ENCODE measurements at regions not wholly inside any gene's neighbourhood (a gene's known extent, or its start where the extent isn't known, plus 50 kb on each side); places are given as distances from the start of the nearest gene placed in this dataset.

DNA sequence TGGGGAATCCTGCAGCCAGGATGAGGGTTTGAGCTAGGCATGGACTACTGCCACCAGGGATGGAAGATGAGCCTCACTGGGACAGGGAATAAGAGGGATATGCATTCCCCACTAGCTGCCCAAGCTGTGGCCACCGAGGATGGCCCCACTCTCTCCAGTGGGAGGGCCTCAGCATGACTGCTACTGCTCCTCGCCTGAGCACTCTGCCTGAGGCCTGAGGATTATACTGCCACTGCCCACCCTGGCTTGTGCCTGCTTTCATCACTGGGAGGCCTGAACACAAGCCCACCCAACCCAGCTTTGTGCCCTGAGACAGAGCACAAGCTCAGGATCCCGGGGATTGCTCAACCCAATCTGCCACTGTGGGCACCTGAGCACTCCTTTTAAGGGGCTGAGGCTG, 425.6 kb downstream of the RASEF start:
- Histone ChIP-seq H3K4me2 (no peak overlapping the region), H3K27me3 (no peaks in the 10 kb centered on the region), H4K20me1 (ENCODE audit: low read depth) (no peaks in the 10 kb centered on the region), H3F3A (ENCODE audit: low read depth) (no peaks in the 10 kb centered on the region), H2AFZ (replicated peaks) (no peak overlapping the region), H3K4me3 (no peak overlapping the region), H3K9ac (no peak overlapping the region), H3K36me3 (no peaks in the 10 kb centered on the region), H3K4me1 (no peaks in the 10 kb centered on the region), H3K27ac (no peak overlapping the region), H3K79me2 (ENCODE audit: low read depth) (no peaks in the 10 kb centered on the region), H3K9me3 (ENCODE audit: low read depth) (no peaks in the 10 kb centered on the region)
- Mint-ChIP-seq H3K36me3 (peaks cover 1% of the 10 kb centered on the region), H3K4me3 (no peak overlapping the region), H3K27me3 (ENCODE audit: insufficient read depth, low read depth) (no peaks in the 10 kb centered on the region), H3K9me3 (peaks cover 19% of the 10 kb centered on the region), H3K4me1 (no peaks in the 10 kb centered on the region), H3K27ac (no peak overlapping the region)
- no peak for TF ChIP-seq EZH2 (IDR thresholded peaks at IDR 0.05)
- TF ChIP-seq, protein P1, sequence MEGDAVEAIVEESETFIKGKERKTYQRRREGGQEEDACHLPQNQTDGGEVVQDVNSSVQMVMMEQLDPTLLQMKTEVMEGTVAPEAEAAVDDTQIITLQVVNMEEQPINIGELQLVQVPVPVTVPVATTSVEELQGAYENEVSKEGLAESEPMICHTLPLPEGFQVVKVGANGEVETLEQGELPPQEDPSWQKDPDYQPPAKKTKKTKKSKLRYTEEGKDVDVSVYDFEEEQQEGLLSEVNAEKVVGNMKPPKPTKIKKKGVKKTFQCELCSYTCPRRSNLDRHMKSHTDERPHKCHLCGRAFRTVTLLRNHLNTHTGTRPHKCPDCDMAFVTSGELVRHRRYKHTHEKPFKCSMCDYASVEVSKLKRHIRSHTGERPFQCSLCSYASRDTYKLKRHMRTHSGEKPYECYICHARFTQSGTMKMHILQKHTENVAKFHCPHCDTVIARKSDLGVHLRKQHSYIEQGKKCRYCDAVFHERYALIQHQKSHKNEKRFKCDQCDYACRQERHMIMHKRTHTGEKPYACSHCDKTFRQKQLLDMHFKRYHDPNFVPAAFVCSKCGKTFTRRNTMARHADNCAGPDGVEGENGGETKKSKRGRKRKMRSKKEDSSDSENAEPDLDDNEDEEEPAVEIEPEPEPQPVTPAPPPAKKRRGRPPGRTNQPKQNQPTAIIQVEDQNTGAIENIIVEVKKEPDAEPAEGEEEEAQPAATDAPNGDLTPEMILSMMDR (IDR thresholded peaks at IDR 0.05) = no peak
- TF ChIP-seq EZH2phosphoT487 (IDR thresholded peaks at IDR 0.05) = no peak
- no peak for DNase-seq (ENCODE audit: low spot score)

- no peak overlapping the region for H3K4me3 ChIP-seq
- peaks cover 2% of the 10 kb centered on the region for H3K9me3 Mint-ChIP-seq
- H3K9me3 ChIP-seq (ENCODE audit: low read depth) = no peaks in the 10 kb centered on the region
- TF ChIP-seq, protein P1 (IDR thresholded peaks at IDR 0.05) = no peak
- no peak for TF ChIP-seq EZH2 (IDR thresholded peaks at IDR 0.05)
- TF ChIP-seq EZH2phosphoT487 (IDR thresholded peaks at IDR 0.05) = no peak
- H3K4me1 Mint-ChIP-seq = no peaks in the 10 kb centered on the region
- peak overlapping the region; percentile 72 for H2AFZ ChIP-seq (replicated peaks)
- H3K9ac ChIP-seq = no peak overlapping the region
- no peaks in the 10 kb centered on the region for H4K20me1 ChIP-seq (ENCODE audit: low read depth)
- no peaks in the 10 kb centered on the region for H3K27me3 Mint-ChIP-seq (ENCODE audit: insufficient read depth, low read depth)
- DNase-seq (ENCODE audit: low spot score) = no peak
- H3K27ac Mint-ChIP-seq = no peak overlapping the region
- no peak overlapping the region for H3K4me3 Mint-ChIP-seq
- H3K27me3 ChIP-seq = no peaks in the 10 kb centered on the region
- H3K79me2 ChIP-seq (ENCODE audit: low read depth) = no peaks in the 10 kb centered on the region
- no peaks in the 10 kb centered on the region for H3K36me3 ChIP-seq
- H3K4me1 ChIP-seq = no peaks in the 10 kb centered on the region
- no peaks in the 10 kb centered on the region for H3F3A ChIP-seq (ENCODE audit: low read depth)
- H3K4me2 ChIP-seq = no peak overlapping the region
- no peak overlapping the region for H3K27ac ChIP-seq
- no peaks in the 10 kb centered on the region for H3K36me3 Mint-ChIP-seq
These were observed 417.3 kb downstream of the RASEF start for GRCh38 chr9:82645600-82645999.

DNA sequence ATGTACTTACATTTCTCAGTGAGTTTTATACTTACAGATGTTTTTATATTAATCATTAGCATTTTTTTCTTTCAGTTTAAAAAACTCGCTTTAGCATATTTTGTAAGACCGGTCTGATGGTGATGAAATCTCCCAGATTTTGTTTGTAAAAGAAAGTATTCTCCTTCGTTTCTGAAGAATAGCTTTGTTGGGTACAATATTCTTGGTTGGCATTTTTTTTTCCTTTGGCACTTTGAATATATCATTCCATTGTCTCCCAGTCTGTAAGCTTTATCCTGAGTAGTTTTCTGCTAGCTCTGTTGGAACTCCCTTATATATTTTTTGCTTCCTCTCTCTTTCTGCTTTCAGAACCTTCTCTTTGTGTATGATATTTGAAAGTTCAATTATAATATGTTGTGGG, 412.6 kb downstream of the RASEF start:
- Mint-ChIP-seq H3K27ac (no peak overlapping the region), H3K27me3 (ENCODE audit: insufficient read depth, low read depth) (no peaks in the 10 kb centered on the region), H3K4me1 (no peaks in the 10 kb centered on the region), H3K9me3 (peaks cover 2% of the 10 kb centered on the region), H3K36me3 (no peaks in the 10 kb centered on the region), H3K4me3 (no peak overlapping the region)
- no peak overlapping the region for H3K27ac ChIP-seq
- H3F3A ChIP-seq (ENCODE audit: low read depth) = no peaks in the 10 kb centered on the region
- no peaks in the 10 kb centered on the region for H3K79me2 ChIP-seq (ENCODE audit: low read depth)
- no peak overlapping the region for H2AFZ ChIP-seq (replicated peaks)
- TF ChIP-seq, protein P1 (IDR thresholded peaks at IDR 0.05) = no peak
- TF ChIP-seq EZH2 (IDR thresholded peaks at IDR 0.05) = no peak
- TF ChIP-seq EZH2phosphoT487 (IDR thresholded peaks at IDR 0.05) = no peak
- no peaks in the 10 kb centered on the region for H3K36me3 ChIP-seq
- H3K4me3 ChIP-seq = no peak overlapping the region
- H3K4me1 ChIP-seq = no peaks in the 10 kb centered on the region
- no peaks in the 10 kb centered on the region for H3K9me3 ChIP-seq (ENCODE audit: low read depth)
- no peak overlapping the region for H3K9ac ChIP-seq
- no peaks in the 10 kb centered on the region for H4K20me1 ChIP-seq (ENCODE audit: low read depth)
- H3K27me3 ChIP-seq = no peaks in the 10 kb centered on the region
- H3K4me2 ChIP-seq = no peak overlapping the region
- DNase-seq (ENCODE audit: low spot score) = no peak
